ENCODE measurements at regions not wholly inside any gene's neighbourhood (a gene's known extent, or its start where the extent isn't known, plus 50 kb on each side); places are given as distances from the start of the nearest gene placed in this dataset.

DNA sequence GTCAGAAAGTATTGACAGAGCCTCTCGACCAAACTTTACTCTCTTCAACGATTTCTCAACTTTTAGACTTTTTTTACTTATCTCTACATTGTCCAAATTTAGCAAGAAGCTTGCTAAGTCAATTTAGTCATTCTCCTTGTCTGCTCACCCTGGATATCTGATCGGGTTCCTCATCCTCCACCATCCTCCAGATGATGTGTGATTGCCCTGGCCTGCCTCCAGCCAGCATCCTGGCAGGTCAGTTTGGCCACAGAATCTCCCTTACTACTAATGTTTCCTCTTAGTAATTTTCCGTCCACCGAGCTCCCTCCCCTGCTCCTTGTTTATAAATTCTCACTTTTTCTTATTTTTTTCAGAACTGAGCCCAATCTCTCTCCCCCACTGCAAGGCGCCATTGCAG lies 167.9 kb upstream of the ZFP42 start:
- TF ChIP-seq, protein P1, sequence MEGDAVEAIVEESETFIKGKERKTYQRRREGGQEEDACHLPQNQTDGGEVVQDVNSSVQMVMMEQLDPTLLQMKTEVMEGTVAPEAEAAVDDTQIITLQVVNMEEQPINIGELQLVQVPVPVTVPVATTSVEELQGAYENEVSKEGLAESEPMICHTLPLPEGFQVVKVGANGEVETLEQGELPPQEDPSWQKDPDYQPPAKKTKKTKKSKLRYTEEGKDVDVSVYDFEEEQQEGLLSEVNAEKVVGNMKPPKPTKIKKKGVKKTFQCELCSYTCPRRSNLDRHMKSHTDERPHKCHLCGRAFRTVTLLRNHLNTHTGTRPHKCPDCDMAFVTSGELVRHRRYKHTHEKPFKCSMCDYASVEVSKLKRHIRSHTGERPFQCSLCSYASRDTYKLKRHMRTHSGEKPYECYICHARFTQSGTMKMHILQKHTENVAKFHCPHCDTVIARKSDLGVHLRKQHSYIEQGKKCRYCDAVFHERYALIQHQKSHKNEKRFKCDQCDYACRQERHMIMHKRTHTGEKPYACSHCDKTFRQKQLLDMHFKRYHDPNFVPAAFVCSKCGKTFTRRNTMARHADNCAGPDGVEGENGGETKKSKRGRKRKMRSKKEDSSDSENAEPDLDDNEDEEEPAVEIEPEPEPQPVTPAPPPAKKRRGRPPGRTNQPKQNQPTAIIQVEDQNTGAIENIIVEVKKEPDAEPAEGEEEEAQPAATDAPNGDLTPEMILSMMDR (IDR thresholded peaks at IDR 0.05), result no peak
- TF ChIP-seq POLR2A (IDR thresholded peaks at IDR 0.05), result no peak
